GM18505 (cell line): ENCODE measurements at regions not wholly inside any gene's neighbourhood (a gene's known extent, or its start where the extent isn't known, plus 50 kb on each side); places are given as distances from the start of the nearest gene placed in this dataset.
"Not testable (repeated sequence)": the region's sequence is repeated elsewhere in the genome, so short reads cannot be mapped to it uniquely, and the experiment has no call there.

Experiments used
- ATAC-seq: cut with Tn5 transposase; IDR thresholded peaks from one replicate; pipeline ENCODE4 v1.9.1; 2021; ENCODE audit not compliant: unreplicated experiment
- POLR2A ChIP-seq: IDR thresholded peaks from 4 replicates; pipeline ENCODE4 v1.6.1; 2011; ENCODE audit warnings: borderline replicate concordance; ENCODE audit not compliant: insufficient read depth, insufficient read length; ENCODE audit errors: extremely low read depth

DNA sequence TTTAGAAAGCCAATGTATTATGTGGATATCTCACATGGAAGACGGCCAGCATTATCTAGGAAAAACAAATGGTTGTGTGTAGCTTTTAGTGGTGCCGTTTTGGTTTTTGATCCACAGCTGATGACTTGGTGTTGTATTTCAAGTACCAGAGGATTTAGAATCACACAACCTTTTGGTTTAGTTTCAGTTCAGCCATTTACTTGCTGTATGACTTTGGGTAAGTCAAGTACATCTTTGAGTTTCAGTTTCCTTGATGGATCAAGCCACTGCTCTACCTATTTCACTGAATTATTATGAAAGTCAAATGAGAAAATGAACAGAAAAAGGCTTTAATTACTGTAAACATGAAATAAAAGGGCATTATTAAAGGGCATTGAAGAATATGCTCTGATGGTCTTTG, 205.6 kb downstream of the ZIC3 start:
- ATAC-seq, result no peak
- no peak for TF ChIP-seq POLR2A

DNA sequence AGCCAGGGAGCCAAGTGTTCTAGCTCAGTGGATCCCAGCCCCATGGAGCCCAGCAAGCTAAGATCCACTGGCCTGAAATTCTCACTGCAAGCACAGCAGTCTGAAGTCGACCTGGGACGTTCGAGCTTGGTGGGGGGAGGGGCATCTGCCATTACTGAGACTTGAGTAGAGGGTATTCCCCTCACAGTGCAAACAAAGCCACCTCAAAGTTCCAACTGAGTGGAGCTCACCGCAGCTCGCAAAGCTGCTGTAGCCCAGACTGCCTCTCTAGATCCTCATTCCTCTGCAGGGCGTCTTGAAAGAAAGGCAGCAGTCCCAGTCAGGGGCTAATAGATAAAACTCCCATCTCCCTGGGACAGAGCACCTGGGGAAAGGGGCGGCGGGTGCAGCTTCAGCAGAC, 226.3 kb downstream of the ZIC3 start:
- no peak for ATAC-seq
- no peak for TF ChIP-seq POLR2A

DNA sequence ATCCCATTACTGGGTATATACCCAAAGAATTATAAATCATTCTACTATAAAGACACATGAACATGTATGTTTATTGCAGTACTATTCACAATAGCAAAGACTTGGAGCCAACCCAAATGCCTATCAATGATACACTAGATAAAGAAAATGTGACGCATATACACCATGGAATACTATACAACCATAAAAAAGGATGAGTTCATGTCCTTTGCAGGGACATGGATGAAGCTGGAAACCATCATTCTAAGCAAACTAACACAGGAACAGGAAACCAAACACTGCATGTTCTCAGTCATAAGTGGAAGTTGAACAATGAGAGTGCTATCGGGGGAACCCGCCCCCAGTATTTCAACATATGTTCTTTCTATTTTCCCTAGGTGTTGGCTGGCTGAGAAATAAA, 232.0 kb downstream of the ZIC3 start:
- ATAC-seq, result not testable (repeated sequence)

GRCh38 chrX:137823257-137823656, 257.3 kb downstream of the ZIC3 start:
- no peak for ATAC-seq
- no peak for TF ChIP-seq POLR2A

- ATAC-seq, result no peak
- no peak for TF ChIP-seq POLR2A
Observed at GRCh38 chrX:137847376-137847775, 281.4 kb downstream of the ZIC3 start.

DNA sequence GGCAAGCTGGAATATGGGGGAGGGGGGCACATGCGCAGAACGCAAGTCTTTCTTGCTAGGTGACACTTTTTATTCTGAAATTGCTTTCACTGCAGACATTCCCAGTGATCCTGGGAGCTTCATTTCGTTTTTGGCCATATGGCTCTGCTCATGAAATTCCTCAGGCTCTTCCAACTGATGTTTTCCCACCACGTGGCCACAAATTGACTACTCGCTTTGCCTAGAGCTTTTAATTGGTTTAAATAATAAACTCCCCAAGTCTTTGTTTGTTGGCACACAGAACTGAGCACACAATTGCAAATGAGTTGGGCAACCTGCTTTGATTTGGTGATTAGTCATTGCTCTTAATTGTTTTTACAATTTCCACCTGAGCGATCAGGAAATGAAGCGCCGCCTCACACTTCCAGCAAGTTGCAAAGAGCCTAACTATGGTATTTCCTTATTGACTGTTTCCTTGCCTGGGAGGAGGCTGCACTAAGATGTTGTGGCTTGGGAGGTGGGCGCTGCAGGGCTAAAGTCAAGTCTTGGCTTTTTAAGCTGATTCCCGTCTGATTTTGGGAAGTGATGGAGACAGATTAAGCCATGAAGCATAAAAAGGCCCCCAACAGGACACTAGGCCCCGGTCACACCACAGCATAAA, 282.5 kb downstream of the ZIC3 start:
- TF ChIP-seq POLR2A, result no peak
- no peak for ATAC-seq

GRCh38 chrX:137852502-137852901, 286.6 kb downstream of the ZIC3 start:
- TF ChIP-seq POLR2A, result no peak

DNA sequence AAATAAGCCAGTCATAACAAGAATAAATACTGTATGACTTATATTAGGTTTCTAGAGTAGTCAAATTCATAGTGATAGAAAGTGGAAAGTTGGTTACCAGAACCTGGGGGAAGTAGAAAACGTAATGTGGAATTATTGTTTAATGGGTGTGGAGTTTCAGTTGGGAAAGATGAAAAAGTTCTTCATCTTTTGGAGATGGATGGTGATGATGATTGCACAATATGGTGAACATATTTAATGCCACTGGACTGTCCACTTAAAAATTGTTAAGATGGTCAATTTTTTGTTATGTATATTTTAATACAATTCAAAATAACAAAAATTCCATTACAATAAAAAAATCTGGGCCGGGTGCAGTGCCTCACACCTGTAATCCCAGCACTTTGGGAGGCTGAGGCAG, 289.6 kb downstream of the ZIC3 start:
- no peak for ATAC-seq
- TF ChIP-seq POLR2A, result no peak

More at GRCh38 chrX:137852502-137852901, 286.6 kb downstream of the ZIC3 start:
- no peak for ATAC-seq

- no peak for ATAC-seq
- TF ChIP-seq POLR2A, result no peak
Observed at GRCh38 chrX:137858106-137858505, 292.2 kb downstream of the ZIC3 start.

- ATAC-seq, result no peak
Observed at GRCh38 chrX:137878401-137878800, 312.5 kb downstream of the ZIC3 start.

DNA sequence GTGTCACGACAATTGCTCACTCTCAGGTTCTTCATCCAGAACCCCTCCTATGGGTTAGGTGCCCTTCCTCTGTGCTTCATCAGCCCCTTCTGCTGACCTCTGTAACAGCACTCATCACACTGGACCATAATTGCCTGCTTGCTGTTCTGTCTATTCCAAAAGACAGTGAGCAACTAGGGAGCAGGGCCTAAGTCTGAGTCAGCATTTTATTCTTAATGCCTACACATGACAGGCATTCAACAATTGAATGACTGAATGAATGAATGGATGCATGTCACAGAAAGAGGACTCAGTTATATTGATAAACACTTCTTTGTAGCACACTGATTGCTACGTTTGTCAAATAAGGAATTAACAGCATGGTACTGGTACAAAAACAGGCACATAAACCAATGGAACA, 317.0 kb downstream of the ZIC3 start:
- no peak for TF ChIP-seq POLR2A
- ATAC-seq, result no peak

More at GRCh38 chrX:137878401-137878800, 312.5 kb downstream of the ZIC3 start:
- no peak for TF ChIP-seq POLR2A

DNA sequence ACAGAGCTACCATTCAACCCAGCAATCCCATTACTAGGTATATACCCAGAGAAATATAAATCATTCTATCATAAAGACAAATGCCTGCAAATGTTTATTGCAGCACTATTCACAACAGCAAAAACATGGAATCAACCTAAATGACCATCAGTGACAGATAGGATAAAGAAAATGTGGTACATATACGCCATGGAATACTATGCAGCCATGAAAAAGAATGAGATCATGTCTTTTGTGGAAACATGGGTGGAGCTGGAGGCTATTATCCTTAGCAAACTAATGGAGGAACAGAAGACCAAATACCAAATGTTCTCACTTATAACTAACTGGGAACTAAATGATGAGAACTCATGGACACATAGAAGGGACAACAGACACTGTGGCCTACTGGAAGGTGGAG, 318.9 kb downstream of the ZIC3 start:
- ATAC-seq, result not testable (repeated sequence)

- TF ChIP-seq POLR2A, result no peak
- ATAC-seq, result no peak
Observed at GRCh38 chrX:137891431-137891830, 325.5 kb downstream of the ZIC3 start.

DNA sequence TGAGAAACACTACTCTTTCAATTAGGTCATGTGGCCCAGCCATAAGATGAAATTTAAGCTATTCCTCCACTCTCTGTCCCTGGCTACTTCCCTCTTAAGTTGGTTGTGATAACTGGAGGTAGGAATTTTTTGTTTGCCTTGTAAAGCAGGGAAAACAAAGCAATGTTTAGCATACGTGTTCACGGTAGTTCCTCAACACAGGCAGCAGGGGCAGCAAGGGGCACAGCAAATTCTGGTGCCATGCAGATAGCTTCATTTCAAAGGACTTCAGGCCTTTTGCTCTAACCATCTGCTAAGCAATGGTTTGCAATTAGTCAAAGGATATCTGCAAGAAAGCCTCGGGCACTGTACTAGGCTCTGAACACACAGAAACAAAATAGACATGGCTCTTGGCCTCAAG, 330.2 kb downstream of the ZIC3 start:
- TF ChIP-seq POLR2A, result no peak
- no peak for ATAC-seq

DNA sequence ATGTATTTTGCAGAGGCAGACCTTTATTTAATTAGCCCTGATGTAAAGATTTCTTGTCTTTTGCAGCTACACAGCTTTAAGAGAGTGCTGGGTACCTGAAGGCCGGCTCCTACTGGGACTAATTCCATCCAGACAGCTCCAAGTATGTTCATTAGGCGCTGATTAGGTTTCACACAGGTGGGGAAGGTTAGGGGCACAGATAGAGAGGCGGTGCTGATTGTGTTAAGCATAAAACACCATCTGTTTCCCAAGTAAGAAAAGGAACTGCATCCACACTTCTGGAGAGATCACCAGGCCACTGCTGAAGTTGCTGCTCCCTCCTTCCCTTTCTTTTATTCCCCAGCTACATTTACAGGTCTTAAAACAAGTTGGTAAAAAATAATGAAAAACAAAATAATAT, 349.5 kb downstream of the ZIC3 start:
- no peak for TF ChIP-seq POLR2A
- ATAC-seq, result no peak

DNA sequence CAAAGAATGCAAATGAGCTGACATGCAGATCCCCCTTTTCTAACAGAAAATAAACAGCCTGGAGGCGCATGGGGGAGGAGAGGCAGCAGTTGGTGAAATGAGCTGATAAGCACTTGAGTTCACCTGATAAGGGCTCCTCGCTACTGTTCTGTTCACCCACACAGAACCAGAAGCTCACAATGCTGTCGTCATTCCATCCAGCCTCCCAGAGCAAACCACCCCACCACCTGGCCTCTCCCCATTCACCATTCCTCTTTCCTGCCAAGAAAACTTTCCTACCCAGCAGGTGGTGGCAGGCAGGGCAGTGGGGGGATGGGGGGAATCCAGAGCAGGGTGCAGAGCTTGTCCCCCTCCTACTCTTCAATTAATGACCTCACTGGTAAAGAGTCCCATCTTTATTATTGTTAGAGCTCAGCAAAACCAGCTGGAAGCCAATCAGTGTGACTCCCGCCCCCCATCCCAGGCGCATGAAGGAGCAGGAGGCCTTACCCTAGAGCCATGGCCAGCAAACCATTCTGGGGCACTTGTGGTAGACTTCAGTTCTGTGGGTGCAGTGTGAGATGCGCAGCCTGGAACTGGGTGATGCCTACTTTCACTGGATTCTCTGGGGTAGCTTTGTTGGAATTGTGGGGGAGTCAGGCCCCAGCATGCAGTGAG, 350.3 kb downstream of the ZIC3 start:
- no peak for TF ChIP-seq POLR2A
- ATAC-seq, result no peak

GRCh38 chrX:137926090-137926489, 360.2 kb downstream of the ZIC3 start:
- no peak for ATAC-seq
- no peak for TF ChIP-seq POLR2A
